GM19397 (cell line): ENCODE measurements at regions not wholly inside any gene's neighbourhood (a gene's known extent, or its start where the extent isn't known, plus 50 kb on each side); places are given as distances from the start of the nearest gene placed in this dataset.

Source experiments
- ATAC-seq: cut with Tn5 transposase; IDR thresholded peaks from one replicate; pipeline ENCODE4 v1.9.1; 2021; ENCODE audit warnings: mild to moderate bottlenecking, moderate library complexity; ENCODE audit not compliant: unreplicated experiment

- no peak for ATAC-seq
Measured at GRCh38 chr5:124287813-124288212, 458.6 kb downstream of the ZNF608 start.

DNA sequence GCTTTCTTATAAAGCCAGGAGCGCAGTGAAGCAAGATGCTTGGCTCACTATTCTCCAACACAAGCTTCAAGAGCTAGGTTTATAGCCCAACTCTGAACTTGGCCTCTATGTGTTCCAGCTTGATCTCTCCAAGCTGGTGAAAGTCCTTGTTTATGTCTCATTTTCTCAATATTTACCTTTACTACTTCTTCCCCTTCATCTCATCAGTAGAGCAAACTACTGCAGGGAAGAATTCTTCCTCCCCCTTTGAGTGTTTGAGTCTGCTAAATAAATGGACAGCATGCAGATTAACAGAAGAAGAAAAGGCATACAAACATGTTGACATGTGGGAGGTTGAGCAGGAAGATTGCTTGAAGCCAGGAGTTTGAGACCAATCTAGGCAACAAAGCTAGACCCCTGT, 460.7 kb downstream of the ZNF608 start:
- ATAC-seq = no peak

DNA sequence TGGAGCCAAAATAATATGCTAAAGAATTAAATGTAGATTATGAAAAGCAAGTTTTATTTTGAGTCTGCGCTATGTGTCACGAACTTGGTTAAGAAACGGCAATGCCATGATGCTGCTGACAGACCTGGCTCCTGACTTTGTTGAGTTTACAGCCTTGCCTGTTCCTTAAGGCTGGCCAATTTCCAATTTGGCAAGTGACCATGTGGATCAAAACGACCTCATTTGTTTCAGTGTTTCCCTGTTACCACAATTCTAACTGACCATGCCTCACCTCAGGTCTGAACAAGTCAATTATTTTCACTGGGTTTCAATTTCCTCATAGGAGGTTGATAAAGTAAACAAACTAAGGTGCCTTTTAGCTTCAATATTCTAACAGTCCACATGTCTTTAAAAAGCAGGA, 461.4 kb downstream of the ZNF608 start:
- no peak for ATAC-seq

DNA sequence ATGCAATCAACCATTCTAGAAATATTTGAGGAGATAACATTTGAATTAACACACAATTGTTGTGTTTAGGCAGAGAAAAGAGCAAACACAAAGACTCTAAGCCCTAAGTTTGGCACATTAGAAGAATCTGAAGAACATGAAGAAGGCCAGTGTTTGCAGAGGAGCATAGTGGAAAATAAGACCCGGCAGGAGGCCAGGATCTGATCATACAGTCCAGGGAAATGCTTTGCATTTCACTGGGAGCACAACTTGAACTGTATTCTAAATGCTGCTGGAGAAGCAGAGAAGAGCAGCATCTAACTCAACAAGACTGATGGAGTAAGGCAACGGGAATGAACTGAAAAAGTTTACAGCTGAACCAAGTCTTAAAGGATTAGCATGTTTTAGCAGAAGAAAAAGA, 463.4 kb downstream of the ZNF608 start:
- ATAC-seq = no peak

- ATAC-seq = no peak
Measured at GRCh38 chr5:124280079-124280478, 466.4 kb downstream of the ZNF608 start.

DNA sequence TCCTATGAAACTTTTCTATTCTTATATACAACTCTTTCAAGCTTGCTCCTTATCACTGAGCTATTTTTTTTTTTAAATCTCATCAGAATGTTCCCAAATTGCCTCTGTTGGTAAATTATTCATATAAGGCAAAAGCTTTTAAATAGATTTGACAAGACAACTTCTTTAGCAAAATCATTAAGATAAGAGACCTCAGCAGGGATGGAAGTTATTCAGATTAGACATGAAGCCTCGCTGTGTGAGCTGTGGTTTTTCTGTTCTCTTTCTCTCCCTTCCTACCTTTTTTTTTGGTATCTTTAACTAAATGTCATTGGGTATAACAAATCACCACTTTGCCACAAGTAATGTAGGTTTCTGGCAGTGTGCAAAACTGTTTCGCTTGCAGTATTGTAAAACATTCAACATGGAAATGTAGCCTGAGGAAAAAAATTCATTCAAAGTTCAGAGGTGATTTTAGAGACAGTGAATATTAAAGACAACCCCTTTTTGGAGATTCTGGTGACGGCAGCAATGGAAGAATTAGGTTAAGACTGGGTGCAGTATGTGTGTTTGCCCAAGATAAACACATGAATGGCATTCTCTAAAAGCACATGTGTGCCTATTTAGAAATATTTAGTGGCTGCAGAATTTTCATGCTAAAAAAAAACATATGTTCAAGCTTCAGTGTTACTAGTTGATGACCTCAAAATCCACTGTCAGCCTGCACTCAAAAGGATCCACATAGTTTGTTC, 467.1 kb downstream of the ZNF608 start:
- ATAC-seq = no peak

- no peak for ATAC-seq
Measured at GRCh38 chr5:124278636-124279035, 467.8 kb downstream of the ZNF608 start.

GRCh38 chr5:124277767-124278545, 468.5 kb downstream of the ZNF608 start:
- ATAC-seq = no peak

DNA sequence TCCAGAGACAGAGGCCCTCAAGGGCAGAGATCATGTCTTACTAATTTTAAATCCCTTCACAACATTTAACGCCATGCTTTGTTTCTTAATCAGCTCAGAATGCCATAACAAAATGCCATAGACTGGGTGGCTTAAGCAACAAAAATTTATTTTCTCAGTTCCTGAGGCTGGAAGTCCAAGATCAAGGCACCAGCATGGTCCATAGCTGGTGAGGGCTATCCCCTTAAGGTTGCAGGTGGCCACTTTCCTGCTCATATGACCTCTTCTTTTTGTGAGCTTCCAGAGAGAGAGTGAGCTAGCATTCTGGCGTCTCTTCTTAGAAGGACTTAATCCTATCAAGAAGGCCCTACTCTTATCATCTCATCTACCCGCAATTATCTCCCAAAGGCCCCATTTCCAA, 470.3 kb downstream of the ZNF608 start:
- ATAC-seq = no peak

- no peak for ATAC-seq
Measured at GRCh38 chr5:124274949-124275348, 471.5 kb downstream of the ZNF608 start.

- ATAC-seq = no peak
Measured at GRCh38 chr5:124264499-124264898, 481.9 kb downstream of the ZNF608 start.

- ATAC-seq = no peak
Measured at GRCh38 chr5:124263680-124264491, 482.6 kb downstream of the ZNF608 start.

DNA sequence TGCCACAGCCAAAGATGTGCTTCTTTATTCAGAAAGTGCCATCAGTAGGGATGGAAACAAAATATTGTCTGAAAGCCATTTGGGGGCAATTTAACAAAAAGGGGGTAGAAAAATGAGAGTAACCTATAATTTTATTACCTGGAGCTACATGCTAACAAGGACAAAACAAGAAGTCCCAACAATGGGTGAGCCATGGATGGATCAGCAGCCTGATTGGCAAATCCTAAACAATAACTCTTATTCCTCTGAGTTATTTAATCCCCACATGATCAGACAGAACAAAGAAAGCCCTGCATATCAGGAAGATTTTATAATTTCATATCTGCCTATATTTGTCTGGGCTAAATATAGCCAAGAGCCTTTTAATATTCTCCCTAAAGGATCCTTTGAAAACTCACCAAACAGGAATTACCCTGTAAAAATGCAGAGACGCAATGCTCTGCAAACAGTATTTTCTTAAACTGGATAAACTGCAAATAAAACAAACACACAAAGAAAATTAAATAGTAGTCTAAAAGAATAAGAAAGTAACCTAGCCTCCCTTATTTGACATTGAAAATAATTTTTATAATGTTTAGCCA, 483.4 kb downstream of the ZNF608 start:
- no peak for ATAC-seq

DNA sequence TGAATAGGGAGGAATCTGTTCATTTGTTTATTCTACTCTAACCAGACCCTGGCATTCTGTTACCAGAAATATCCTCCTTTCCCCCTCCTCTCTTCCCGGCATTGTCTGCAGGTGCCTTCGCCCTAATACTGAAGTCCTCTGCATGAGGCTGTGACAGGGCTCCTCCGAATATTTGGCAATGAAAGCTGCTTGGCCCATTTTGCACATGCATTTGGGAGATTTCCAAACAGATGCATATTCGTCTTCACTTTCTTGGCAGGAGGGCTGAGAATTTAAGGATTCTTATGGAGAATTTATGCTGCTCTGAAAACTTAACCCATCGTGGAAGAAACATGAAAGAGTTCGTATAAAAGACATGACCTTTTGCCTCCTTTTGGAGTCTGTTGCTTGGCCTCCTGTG, 484.0 kb downstream of the ZNF608 start:
- no peak for ATAC-seq

DNA sequence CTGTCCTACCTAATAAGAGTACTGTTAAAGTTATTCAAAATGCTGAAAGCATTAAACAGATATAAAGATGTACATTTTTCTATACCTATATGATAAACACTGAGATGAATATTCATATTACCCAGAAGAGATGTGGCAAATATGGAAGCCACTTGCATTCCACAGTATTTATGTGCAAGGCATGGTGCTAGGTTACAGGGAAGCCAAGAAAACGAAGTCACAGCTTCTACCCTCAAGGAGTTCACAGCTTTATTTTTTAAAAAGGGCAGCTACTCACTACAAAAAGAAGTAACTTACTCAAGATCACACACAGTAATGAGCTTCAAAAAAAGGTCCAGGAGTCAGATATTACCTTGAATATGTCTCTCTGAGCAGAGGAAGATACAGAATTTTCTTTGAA, 484.6 kb downstream of the ZNF608 start:
- no peak for ATAC-seq

DNA sequence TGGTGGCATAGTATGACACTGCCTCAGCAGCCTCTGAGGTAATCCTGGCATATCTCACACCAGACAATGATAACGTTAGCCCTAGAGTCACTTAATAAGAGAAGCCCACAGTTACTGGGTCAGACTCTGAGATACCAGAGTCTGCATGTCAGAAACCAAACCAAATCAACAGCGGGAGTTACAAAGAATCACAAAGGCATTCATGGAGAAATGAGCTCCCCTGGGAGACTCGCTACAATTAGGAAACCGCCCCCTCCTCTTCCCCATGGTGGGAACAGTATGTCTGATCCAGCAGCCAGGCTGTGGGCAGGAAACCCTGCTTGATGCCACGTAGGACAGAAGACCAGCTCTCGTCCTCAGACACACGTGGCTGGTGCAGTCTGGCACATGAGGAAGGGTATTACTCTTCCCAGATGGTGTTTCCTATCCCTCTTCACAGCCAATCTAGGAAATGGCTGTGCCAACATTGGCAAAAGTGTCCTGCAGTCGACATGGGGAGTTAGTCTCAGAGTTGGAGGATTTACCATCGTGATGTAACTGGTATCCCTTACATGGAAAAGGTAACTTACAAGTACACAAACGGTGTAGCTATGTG, 485.4 kb downstream of the ZNF608 start:
- ATAC-seq = no peak

- ATAC-seq = no peak
Measured at GRCh38 chr5:124259017-124259416, 487.4 kb downstream of the ZNF608 start.

DNA sequence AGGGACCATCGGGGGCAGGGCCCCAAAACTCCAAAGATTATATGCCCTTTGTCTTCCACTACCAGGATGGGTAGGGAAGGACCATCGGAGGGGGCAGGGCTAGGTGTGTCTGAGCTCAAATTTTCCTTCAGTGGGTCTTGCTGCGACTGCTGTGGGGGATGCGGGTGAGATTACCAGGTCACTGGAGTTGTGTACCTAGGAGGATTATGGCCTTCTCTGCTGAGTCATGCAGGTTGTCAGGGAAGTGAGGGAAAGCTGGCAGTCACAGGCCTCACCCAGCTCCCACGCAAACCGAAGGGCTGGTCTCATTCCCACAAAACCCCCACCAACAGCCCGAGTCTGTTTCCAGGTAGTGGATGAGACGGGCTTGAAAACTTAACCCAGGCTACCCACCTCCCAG, 489.4 kb downstream of the ZNF608 start:
- no peak for ATAC-seq

DNA sequence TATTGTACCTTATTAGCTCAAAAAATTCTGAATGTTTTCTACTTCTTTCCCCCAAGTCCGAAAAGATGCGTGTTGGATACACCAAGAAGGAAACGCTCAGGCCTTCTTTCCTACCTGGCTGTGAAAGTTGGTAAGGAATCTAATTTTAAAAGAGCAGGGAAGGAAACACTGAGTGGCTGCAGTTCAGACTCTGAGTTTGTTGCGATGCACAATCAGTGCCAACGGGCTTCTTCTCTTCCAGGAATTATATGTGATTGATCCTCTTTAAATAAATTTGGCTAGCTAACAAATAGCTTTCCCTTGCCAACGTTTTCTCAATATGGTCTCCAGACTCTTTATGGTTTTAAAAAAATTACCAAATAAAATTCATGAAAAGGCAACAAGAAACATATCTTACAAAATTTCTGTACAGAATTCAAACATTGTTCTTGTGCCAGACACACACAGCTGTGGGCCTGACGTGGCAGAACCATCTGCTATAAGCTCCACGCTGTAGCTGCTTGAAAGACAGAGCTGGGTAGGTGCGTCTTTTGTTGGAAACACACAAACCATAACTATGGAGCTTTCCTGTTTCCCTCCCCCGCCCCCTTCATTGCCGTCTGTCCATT, 493.1 kb downstream of the ZNF608 start:
- no peak for ATAC-seq

DNA sequence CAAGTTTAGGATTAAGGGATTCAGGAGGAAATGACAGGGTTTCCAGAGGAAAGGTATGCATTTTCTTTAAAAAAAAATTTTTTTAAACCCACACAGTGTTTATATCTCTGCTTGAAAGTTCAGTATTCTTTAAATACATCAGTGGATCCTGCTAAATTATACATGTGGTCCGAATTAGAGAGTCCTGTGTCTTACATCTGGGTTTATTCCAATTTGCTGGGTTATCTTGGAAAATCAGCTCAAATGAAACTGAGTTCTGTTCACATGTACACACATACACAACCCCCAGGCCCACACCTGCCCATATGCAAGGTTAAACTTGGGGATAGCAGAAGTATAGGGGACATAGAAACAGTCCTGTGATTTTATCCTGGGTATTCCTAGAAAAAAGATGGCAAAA, 493.7 kb downstream of the ZNF608 start:
- no peak for ATAC-seq
